PC-3 (cell line): ENCODE measurements at regions not wholly inside any gene's neighbourhood (a gene's known extent, or its start where the extent isn't known, plus 50 kb on each side); places are given as distances from the start of the nearest gene placed in this dataset.

Source experiments
- CTCF ChIP-seq: fragments of 300-600 bp; sonication (generic); conservative IDR thresholded peaks from 2 replicates; pipeline ENCODE4 v1.5.1; 2017; ENCODE audit warnings: antibody characterized with exemption, low read depth, mild to moderate bottlenecking, low read length
- EZH2phosphoT487 ChIP-seq: fragments of 300-600 bp; sonication (generic); IDR thresholded peaks from 2 replicates; pipeline ENCODE4 v1.6.1; 2018; ENCODE audit warnings: mild to moderate bottlenecking, antibody characterized with exemption, low read length, borderline replicate concordance

GRCh38 chr4:81736324-81736723 lies 264.6 kb upstream of the RASGEF1B start:
- TF ChIP-seq EZH2phosphoT487 (no peak), CTCF (no peak)
